ENCODE measurements at regions not wholly inside any gene's neighbourhood (a gene's known extent, or its start where the extent isn't known, plus 50 kb on each side); places are given as distances from the start of the nearest gene placed in this dataset.

DNA sequence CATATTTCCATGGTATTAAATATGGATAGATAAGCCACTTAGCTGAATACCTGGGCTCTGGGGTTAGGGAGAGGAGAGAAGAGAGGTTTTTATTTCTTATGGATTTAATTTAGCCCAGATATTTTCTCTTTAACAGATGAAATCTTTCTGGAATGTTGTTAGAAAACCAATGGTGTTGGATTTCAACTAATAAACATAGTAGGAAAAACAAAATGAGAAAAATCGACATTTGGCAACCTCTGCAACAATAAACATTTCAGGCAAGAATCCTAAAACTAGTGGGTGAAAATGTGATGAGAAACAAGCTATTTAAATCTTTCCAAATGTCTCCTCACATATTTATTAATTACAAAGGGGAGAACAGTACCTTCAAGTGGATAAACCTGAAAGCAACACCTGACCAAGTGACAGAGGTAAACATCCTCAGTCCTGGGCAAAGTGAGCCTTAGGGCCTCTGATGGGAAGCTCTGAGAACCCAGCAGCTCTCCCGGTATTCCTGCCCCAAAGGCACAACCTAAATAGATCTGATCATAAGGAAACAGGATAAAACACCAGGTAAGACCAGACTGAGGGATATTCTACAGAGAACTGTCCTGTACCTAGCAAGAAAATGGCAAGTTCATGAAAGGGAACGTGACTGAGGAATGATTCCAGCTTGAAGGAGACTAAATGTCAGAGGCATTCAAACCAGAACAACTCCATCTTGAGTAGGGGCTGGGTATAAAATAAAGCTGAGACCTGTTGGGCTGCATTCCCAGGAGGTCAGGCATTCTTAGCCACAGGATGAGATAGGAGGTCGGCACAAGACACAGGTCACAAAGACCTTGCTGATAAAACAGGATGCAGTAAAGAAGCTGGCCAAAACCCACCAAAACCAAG lies 163.7 kb downstream of the ESM1 start:
- TF ChIP-seq EZH2phosphoT487 (IDR thresholded peaks at IDR 0.05; ENCODE audit: low read length) (no peak), EZH2 (optimal IDR thresholded peaks at IDR 0.05; ENCODE audit: low read depth, low read length) (no peak), CTCF (IDR thresholded peaks at IDR 0.05; ENCODE audit: low read length) (no peak)
